PFSK-1 (cell line): ENCODE measurements at regions not wholly inside any gene's neighbourhood (a gene's known extent, or its start where the extent isn't known, plus 50 kb on each side); places are given as distances from the start of the nearest gene placed in this dataset.

Source experiments
- FOXP2 ChIP-seq: optimal IDR thresholded peaks from 2 replicates; pipeline ENCODE3; 2011; ENCODE audit warnings: borderline replicate concordance, control low read depth, inconsistent platforms; ENCODE audit not compliant: insufficient read depth; ENCODE audit errors: extremely low read length, extremely low read depth
- POLR2AphosphoS5 ChIP-seq: IDR thresholded peaks from 2 replicates; pipeline ENCODE4 v1.6.1; 2012; ENCODE audit warnings: low read depth, mild to moderate bottlenecking, control low read depth, low read length, moderate library complexity
- SIN3A ChIP-seq: IDR thresholded peaks from 2 replicates; pipeline ENCODE4 v1.6.1; 2012; ENCODE audit warnings: mild to moderate bottlenecking, low read length, moderate library complexity, borderline replicate concordance; ENCODE audit not compliant: insufficient read depth
- TAF1 ChIP-seq: IDR thresholded peaks from 2 replicates; pipeline ENCODE4 v1.6.1; 2012; ENCODE audit warnings: low read length, control low read depth, borderline replicate concordance; ENCODE audit not compliant: insufficient read depth
- TF ChIP-seq, protein P1 (sequence below), 2 experiments: IDR thresholded peaks; 2 replicates each; pipeline versions ENCODE4 v1.6.1 to v1.8.0; 2011 to 2012; ENCODE audit warnings: low read depth in 2 of 2, low read length in 2 of 2, control low read depth in 1 of 2, inconsistent platforms in 1 of 2, mild to moderate bottlenecking in 1 of 2, moderate library complexity in 1 of 2; ENCODE audit not compliant: insufficient read depth in 1 of 2

DNA sequence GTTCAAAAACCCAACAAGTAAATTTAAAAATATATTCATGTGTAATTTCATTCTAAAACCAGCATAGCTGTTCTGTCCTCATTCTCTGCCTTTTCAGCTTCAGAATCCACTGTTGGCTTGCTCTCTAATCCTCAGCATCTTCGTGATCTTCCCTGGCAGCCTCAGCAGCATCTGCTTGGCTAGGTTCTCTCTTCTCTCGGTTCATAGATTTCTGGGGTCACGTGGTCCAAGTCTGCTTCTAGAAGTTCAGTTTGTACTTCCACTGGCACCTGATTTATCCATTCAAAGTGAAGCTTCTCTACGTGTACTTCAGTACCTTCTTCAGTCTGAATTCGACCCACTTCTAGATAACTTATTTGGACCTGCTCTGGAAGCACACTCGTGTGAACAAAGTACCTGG, 245.7 kb downstream of the EPM2A start:
- TF ChIP-seq TAF1 (no peak), POLR2AphosphoS5 (no peak), SIN3A (no peak)
- TF ChIP-seq, protein P1, sequence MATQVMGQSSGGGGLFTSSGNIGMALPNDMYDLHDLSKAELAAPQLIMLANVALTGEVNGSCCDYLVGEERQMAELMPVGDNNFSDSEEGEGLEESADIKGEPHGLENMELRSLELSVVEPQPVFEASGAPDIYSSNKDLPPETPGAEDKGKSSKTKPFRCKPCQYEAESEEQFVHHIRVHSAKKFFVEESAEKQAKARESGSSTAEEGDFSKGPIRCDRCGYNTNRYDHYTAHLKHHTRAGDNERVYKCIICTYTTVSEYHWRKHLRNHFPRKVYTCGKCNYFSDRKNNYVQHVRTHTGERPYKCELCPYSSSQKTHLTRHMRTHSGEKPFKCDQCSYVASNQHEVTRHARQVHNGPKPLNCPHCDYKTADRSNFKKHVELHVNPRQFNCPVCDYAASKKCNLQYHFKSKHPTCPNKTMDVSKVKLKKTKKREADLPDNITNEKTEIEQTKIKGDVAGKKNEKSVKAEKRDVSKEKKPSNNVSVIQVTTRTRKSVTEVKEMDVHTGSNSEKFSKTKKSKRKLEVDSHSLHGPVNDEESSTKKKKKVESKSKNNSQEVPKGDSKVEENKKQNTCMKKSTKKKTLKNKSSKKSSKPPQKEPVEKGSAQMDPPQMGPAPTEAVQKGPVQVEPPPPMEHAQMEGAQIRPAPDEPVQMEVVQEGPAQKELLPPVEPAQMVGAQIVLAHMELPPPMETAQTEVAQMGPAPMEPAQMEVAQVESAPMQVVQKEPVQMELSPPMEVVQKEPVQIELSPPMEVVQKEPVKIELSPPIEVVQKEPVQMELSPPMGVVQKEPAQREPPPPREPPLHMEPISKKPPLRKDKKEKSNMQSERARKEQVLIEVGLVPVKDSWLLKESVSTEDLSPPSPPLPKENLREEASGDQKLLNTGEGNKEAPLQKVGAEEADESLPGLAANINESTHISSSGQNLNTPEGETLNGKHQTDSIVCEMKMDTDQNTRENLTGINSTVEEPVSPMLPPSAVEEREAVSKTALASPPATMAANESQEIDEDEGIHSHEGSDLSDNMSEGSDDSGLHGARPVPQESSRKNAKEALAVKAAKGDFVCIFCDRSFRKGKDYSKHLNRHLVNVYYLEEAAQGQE (IDR thresholded peaks at IDR 0.05; ENCODE audit: insufficient read depth in 1 of 2, low read depth in 2 of 2, low read length in 2 of 2), result no peak

DNA sequence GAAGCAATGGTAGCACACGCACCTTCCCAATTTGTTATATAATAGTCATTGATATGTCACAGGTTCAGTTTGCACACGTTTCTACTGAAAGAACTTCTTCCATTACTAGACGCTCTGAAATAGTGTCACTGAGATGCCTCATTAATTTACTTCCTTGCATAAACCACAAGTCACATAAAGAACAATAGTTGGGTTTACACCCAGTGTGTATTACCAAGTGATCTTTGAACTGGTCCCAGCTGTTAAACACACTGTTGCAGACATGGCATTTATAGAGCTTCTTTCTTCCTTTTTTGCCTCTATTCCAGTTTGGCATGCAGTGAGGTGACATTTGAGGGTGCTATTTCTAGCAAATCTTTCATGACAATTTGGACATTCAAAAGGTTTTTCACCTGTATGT, 245.3 kb downstream of the EPM2A start:
- no peak for TF ChIP-seq POLR2AphosphoS5
- TF ChIP-seq, protein P1 (IDR thresholded peaks at IDR 0.05; ENCODE audit: insufficient read depth in 1 of 2, low read depth in 2 of 2, low read length in 2 of 2), result no peak
- no peak for TF ChIP-seq FOXP2
- TF ChIP-seq TAF1, result no peak
- TF ChIP-seq SIN3A, result no peak

DNA sequence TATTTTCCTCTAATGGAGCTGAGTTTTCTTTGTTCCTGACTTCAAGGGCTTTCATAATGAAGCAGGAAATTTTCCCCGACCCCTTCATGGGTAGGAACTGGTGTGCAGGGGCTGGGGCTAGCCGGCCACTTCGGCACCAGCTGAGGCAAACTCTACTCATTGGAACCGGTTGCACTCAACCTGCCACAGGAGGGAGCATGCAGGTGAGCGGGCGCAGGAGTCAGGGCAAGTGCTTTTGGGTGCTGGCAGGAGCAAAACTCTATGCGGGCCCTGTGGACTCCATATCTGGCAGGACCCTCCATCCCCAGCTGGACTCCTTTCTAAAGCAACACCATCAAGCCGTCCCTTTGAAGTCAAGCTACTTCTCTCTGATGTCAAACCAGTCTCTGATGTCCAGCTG, 244.2 kb downstream of the EPM2A start:
- no peak for TF ChIP-seq POLR2AphosphoS5
- no peak for TF ChIP-seq TAF1
- no peak for TF ChIP-seq FOXP2
- no peak for TF ChIP-seq SIN3A
- TF ChIP-seq, protein P1 (IDR thresholded peaks at IDR 0.05; ENCODE audit: insufficient read depth in 1 of 2, low read depth in 2 of 2, low read length in 2 of 2), result no peak

DNA sequence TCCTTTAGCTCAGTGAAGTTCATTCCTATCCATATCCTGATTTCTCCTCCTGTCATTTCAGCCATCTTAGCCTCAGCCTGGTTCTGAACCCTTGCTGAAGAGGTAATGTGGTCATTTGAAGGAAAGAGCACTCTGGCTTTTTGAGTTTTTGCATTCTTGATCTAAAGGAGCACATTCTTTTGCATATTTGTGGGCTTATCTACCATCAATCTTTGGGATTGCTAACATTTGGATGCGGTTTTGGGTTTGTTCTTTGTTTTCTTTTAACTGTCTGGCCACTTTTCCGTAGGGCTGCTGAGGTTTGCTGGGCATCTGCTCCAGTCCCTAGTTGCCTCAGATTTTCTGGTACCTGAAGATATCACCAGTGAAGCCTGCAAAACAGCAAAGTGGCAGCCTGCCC, 238.3 kb downstream of the EPM2A start:
- TF ChIP-seq POLR2AphosphoS5 (no peak), FOXP2 (no peak), SIN3A (no peak), TAF1 (no peak)
- TF ChIP-seq, protein P1 (IDR thresholded peaks at IDR 0.05; ENCODE audit: insufficient read depth in 1 of 2, low read depth in 2 of 2, low read length in 2 of 2), result no peak

DNA sequence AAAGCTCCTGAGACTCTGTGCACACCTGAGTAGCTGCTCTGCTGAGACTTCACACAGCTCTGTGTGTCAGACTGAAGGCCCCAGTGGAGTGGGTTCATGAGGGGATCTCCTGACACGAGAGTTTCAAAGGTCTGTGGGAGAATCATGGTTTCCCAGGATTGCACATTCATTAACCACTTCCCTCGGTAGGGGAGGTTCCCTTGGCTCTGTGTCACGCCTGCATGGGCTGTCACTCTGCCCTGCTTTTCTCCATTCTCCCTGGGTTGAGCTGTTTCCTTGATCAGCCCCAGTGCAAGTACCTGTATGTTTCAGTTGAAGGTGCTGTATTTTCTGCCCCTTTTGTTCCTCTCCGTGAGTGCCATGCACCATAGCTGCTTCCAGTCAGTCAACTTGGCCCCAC, 236.9 kb downstream of the EPM2A start:
- TF ChIP-seq FOXP2 (no peak), TAF1 (no peak), SIN3A (no peak), POLR2AphosphoS5 (no peak)
- TF ChIP-seq, protein P1 (IDR thresholded peaks at IDR 0.05; ENCODE audit: insufficient read depth in 1 of 2, low read depth in 2 of 2, low read length in 2 of 2), result no peak
